GM19324 (cell line): ENCODE measurements at regions not wholly inside any gene's neighbourhood (a gene's known extent, or its start where the extent isn't known, plus 50 kb on each side); places are given as distances from the start of the nearest gene placed in this dataset.

Experiments
- ATAC-seq: cut with Tn5 transposase; IDR thresholded peaks from one replicate; pipeline ENCODE4 v1.9.1; 2021; ENCODE audit warnings: mild to moderate bottlenecking, moderate library complexity; ENCODE audit not compliant: unreplicated experiment, low FRiP score

DNA sequence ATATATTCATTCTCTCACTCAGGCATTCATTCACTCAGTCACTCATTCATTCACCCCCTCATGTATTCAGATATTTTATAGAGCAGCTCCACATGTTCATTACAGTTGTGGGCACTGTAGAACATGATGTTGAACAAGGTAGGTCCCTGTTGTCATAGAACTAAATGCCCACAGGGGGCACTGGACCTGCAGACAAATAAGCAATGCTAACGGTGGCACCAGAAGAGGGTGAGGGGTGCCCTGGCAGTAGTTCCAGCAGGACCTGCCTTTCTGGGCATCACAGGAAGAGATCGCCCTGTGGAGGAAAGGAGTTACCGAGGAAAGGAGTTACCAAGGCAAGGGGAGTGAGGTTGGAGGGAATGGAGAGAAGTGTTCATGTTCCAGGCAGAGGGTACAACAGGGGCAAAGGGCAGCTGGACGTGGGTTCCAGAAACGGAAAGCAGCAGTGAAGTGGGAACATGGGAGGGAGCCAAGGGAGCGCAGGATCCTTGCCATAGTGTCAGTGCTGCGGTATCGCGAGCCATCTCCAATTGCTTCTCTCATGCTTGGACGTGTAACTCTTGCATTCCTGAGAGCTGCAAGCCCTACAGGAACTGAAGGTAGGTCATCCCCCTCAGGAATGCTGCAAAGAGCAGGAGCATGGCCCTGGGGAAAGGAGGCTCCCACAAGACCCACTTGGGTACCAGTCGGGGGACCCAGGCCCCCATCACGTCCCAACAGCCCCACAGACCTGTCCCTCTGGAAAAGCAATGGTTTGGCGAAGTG lies 128.2 kb downstream of the EDN3 start:
- no peak for ATAC-seq

DNA sequence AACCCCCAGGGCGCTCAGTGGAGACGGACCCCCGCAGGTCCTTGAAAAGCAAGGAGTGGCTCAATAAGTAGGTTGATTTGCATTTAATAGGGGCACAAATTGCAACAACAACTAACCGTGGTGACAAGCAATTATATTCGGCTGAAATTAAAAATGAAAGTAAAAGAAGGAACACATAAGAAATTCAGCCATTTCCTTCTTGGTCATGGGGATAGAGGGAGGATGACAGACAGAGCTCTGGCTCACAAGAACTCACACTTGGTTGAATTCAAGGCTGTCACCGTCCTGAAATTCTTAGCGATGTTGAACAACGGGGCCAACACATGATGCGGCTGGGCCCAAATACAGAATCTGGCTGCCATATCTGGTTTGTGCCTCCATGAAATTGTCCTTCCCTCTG lies 129.0 kb downstream of the EDN3 start:
- no peak for ATAC-seq

DNA sequence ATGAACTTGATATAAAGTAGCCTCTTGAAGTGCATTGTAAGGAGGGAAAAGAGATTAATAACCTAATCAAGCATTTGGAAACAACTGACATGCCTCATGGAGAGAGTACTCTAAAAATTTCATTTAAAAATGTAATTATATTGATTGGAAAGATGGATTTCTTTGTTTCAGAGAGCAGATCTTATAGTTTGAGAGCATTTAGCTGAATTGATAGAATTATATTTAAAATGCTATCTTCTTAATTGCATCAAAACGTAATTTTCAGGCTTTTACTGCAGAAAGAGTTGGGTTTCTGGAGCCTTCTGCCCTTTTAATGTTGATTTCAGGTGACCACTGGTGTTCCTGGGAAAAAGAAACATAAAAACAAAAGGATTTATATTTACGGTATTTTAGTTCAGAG lies 130.6 kb downstream of the EDN3 start:
- no peak for ATAC-seq

DNA sequence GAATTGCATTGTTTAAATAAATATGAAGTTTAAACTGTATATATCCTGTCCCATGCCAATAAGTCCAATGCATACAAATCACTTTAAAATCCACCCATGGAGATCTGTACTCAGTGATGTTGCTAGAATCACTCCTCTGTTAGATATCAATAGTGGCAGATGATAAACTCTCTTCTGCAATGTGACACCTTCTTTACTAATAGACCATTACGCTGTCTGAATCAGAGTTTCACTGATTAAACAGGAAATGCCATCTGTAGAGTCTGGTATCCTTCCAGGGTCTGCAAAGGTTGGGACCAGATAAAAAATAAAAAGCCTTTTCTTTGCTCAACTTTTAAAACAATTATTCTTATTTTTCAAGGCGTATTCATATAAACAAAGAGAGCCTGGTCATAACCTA lies 134.5 kb downstream of the EDN3 start:
- ATAC-seq, result no peak

DNA sequence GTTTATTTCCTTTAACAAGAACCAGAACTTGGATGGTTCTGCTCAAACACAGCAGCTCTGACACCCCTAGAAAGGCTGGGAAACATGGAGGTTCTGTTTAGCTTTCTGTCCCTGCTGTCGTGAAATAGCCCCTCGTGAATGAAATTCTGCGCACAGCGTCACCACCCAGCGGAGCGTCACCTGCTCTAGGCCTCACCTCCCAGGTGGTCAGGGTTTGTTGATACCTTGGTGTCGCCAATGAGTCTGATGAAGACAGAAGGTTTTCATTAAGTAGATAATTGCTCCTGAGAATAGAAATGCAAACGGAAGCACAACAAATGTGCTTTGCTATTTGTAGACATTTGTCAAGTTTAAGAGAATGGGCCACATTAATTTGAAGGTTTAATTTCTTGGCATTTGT lies 135.1 kb downstream of the EDN3 start:
- no peak for ATAC-seq

DNA sequence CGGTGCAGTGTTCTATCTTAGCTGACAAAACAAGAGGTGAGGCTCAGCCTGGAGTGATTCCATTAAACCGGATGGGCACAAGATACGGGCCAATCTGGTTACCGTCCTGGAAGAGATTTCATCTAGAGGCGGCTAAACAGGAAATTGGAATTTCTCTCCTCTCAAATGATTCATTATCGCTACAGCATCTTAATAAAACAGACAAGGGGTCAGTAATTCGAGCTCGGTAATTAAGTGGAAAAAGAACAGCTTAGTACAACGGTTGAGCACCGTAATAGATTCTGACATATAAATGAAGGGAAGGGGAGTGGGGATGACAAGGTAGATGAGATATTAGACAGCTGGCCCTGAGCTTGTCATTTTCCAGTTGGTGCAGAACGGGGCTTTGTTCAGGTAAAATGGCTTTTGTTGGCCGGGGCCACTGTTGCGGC lies 137.2 kb downstream of the EDN3 start:
- no peak for ATAC-seq

DNA sequence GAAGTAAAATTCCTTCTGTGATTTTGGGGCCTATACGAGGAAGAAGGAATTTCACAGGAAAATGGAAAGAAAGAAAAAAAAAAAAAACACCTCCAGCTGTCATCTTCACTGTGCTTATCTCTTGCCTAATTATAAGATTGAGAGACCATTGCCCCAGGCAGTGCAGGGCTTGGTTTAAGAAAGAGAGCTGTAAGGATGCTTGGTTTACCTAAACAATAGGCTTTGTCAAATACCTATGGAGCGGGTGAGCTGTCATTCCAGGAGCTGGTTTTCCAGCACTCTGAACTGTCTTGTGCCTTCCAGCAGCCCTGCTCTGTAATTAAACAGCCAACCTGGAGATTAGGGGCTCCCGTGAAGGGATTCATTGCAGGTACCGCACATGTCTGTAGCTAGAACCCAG lies 137.8 kb downstream of the EDN3 start:
- ATAC-seq, result no peak

DNA sequence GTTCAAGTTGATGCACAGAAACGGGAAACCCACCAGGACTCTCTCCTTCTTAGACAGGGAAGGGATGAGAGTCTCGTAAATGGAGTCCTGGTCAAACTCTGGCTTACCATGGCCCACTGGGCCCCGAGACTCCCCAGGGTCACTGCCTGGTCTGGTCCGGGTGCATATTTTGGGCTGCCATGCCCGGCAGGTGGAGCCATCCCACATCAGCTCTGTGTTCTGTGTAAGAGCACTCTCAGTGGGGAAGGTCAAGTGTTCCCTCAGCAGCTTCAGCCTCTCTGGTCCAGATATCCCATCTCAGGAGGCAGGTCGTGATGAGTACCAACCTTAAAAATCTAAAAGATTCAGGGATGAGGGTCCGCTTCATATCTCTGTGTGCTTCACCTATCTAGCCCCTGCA lies 138.8 kb downstream of the EDN3 start:
- ATAC-seq, result no peak

DNA sequence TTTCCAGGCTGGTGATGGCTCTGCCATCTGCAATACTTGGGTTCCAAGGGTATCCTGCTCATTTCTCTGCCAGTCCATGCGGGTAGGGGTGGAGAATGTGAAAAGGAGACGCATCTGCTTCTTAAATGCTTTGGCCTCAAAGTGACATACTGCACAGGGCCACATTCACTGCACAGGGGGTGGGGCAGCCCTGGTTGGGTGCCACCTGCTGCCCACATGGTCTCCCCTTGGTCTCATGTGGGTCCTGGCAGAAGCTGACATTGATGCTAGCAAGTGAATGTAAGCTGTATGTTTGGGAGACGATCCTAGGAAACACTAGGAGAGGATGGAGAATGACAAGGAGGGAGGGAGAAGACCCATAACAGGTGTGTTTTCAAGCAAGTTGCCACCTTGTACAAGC lies 140.9 kb downstream of the EDN3 start:
- no peak for ATAC-seq

DNA sequence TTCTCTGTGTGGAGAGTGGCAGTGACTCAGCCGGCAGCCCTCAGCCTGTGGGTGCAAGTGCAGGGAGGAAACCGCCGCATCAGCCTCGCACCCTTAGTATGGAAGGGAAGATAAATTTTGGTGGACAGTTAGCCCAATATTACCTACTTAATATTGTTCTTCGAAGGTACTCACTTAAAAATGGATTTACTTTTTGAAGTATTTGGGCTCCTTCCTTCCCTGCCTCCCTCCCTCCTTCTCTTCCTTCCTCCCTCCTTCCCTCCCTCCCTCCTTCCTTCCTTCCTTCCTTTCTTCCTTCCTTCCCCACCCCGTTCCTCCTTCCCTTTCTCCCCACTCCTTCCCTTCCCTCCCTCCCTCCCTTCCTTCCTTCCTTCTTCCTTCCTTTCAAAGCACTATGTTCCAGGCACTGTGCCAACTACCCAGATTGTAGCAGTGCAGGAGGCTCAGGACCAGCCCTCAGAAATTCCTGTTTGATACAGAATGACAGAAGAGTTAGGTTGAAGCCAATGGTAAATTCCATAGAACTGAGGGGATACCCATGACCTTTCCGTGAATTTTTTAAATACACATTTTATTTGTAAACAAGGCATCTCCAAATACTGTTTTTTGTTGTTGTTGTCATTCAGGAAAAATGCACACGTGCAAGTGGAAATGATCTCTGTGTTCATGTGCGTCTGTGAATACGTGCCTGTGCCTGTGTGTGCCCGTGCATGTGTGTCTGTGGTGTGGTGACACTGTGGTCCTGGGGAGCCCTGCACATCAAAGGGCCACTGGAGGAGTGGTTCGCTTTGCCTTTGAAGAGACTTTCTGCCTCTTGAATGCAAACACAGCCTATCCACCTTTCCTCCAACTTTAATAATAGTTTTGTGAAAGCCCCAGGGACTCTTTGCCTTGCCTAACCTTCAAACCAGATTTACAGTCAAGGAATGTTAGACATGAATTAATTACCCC lies 141.7 kb downstream of the EDN3 start:
- no peak for ATAC-seq

DNA sequence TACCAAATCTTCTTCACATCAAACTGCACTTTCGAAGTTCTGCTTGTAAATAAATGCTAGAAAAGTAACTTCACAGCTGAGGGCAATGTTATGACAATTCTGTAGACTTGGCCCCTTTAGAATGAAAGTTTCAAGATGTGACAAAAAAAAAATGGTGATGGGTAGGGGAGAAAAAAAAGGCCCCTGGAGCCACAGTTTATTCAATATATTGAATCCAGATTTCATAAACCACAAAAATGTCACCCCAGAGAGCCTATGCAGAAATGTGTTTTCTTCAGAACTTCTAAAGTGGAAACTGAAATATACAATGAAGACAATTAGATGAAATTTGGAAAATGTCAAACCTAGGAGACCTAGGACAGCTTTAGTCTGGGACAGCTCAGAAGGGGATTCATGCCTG lies 143.1 kb downstream of the EDN3 start:
- ATAC-seq, result no peak

DNA sequence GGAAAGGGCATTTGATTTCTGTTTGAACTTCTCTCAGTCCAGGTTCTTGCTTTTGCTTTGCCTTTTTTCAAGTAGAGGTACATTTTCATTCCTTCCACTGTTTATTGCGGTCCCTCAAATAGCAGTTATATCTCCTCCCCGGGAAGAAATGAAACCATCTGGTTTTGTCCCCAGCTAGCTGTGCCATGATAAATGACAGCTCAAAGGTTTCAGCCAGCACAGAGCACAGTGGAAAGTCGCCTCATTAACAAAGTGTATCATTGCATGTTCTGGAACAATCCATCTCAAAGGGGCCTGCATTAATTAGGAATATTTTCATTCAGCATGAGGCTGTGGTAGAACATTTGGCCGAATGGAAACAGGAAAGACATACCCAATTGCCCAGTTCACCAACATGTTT lies 146.0 kb downstream of the EDN3 start:
- ATAC-seq, result no peak

DNA sequence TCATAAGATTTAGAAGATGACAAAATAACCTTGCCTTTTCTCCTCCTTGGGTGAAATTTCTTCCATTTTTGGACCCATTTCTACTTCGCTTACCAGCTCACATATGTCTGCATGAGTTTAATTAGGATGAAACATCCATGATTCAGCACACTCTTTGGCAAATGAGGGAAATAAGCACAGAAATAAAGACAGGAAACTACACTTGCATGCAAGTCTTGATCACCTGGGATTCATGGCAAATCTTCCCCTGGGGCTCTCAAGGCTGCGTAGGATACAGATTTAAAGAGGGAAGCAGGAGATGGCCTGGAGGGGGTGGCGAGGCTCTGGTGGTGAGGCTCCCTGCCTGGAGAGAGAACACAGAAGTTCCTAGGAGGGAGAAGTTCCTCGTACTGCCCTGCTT lies 147.8 kb downstream of the EDN3 start:
- no peak for ATAC-seq

DNA sequence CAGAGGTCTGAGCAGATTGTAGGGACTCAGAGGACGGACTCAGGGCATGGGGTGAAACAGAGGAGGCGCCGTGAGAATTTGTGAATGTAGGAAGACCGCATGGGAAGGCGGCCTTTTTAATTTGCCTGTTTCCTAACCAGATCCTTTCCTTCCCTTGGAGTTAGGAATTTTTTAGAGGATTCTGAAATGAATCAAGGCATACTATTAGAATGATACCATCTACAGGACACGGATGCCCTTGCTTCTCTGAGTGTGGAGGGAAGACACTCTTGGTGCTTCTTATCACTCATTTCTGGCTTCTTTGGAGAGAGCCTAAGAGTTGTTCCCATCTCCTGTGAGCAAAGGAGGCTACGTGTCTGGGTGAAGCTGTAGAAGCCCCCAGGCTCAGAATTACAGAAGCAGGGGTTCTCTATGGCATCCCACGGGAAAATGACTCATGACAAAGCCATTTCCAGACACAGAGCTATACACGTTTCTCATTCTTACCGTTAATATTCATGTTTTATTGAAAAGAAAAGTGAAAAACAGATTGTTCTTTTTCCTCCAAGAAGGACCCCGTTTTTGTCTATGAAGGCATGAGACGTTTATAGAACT lies 148.5 kb downstream of the EDN3 start:
- ATAC-seq, result no peak

DNA sequence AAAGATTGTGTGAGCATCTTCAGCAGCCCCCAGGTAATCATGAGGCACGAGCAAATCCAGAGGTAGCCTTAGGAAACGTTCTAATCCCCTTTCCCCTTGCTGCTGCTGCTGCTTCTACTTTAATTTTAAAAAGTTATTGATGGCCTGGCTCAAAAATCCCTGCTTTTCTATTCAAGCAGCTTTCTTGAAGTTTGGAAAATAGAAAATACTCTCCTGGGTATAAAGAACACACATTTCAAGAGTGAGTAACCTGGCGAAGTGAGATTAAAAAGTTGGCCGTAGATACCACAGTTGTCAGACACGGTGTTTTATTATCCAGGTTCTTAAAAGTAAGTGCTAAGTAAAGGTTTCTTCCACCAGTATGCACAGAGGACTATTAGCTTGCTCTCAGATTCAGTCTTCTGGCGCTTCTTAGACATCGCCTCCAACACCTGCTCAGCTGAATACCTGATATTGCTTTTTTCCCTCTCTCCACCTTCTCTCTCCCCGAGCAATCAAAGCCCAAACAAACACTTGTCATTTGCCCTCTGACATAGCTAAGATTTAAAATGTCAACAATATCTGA lies 150.7 kb downstream of the EDN3 start:
- ATAC-seq, result no peak

DNA sequence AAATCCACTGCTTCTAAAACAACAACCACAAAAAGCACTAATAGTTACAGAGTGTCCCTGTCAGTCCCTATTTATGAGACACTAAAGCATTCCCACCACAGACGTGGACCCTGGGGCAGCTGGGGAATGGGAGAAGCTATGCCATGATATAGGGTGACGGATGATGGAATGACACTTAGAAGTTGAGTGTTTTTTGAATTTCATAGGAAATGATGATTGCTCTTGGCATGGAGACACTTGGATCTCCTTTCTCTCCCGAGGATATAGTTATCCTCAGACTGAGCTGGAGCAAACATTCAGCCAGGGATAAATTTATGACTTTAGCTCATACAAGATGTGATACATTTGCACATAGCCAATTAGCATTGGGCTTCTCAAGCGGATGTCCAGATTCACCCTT lies 151.2 kb downstream of the EDN3 start:
- no peak for ATAC-seq

DNA sequence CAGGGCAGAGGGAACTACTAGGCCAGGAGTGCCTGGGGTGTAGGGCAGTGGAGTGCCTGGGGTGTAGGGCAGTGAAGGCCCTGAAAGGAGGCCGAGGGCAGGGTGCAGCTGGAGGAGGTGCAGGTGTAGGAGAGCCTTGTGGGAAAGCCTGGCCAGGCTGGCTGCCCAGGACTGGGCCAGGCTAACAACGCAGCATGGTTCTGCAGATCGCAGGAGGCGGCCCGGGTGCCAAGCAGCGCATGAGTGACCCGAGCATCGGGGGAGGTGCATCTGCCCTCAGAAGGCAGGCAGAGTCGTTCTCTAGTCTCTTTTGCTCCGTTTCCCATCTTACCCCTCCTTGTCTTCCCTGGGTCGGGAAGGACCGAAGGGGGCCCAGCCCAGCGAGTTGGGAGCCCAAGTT lies 151.5 kb upstream of the PHACTR3 start:
- ATAC-seq, result no peak

DNA sequence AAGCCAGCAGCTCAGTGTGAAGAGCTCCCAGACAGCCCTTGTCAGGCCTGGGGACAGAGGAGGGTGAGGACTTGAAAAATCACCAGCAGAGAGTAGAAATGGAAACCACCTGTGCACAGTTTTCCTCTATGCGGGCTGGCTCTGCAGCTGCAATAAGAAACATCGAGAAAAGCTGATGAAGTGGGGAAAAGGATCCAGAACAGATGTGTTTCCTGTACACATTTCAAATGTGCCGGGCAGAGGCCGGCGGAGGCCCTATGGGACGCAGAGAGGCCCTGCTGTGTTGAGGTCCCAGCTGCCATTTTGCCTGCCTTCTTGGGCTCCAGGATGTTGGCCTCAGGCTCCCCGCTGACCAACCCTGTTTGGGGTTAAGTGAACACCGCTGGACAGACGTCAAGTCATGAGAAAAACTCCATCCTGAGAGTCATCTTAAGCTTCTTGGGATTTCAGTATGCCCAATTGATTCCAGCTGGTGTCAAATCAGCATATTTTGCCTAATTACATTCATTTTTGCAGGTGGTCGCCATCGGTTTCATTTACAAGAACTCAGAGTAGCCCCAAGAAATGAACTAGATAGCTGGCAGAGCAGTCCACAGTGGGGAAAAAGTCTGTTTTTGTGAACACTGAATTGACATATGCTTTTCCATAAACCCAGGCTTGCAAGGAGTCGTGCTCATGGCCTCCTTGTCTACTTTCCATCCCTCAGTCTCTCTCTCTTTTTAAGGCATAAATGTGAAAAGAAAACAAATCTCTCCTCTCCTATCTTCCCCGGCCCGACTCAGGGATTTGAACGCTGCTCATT lies 150.4 kb upstream of the PHACTR3 start:
- no peak for ATAC-seq

DNA sequence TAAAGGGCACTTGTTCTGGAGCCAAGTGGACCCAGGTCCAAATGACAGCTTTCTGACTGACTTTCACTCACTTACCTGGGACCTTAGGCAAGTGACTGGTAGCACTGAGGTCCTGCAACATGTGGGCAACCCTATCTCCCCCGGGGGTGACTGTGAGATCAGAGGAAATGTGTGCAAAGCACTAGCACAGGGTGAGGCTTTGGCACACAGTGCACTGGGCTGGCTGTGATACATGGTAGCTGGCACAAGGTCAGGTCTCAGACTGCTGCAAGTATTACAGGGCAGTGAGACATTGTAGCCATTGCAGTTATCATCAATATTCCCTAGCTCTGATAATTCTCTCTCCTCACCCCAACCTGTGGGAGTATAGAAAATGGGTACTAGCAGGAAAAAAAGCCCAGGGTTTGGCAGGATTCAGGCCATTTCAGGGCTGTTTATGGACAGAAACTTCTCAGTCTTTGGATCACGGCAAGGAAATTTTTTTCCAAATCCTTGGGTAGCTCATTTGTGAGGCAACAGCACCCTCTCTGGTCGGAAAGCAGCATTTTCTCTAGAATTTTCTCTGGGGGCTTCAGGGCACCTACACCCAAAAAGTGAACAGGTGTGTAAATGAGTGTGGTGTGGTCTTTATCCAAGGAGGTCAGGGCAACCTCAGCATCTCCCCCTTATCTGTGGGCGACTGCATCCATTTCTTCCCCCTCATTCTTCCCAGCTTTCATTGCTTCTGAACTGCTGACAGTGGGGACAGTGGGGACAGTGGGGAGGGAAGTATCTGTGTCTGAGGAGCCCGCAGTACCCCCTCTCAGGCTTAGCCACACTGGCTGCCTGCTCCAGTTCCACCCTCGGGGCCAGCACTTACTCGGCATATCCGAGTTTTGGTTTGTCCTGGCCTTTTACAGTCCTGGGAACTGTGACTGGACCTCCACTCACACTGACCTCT lies 148.7 kb upstream of the PHACTR3 start:
- ATAC-seq, result no peak
